ENCODE measurements at regions not wholly inside any gene's neighbourhood (a gene's known extent, or its start where the extent isn't known, plus 50 kb on each side); places are given as distances from the start of the nearest gene placed in this dataset.

GRCh38 chr21:24824209-24824608 is 783.1 kb downstream of the MRPL39 start:
- H3K9me3 ChIP-seq (ENCODE audit: low read depth, low read length) = no peaks in the 10 kb centered on the region
- no peaks in the 10 kb centered on the region for H3K36me3 ChIP-seq (ENCODE audit: insufficient read depth, low read length)
- TF ChIP-seq FOXP2 (optimal IDR thresholded peaks at IDR 0.05; ENCODE audit: control extremely low read depth, extremely low read length, insufficient read depth) = no peak
- no peak for TF ChIP-seq EZH2 (IDR thresholded peaks at IDR 0.05)
- TF ChIP-seq POLR2AphosphoS5 (IDR thresholded peaks at IDR 0.05; ENCODE audit: borderline replicate concordance, low read depth, low read length) = no peak
- no peak overlapping the region for H3K9ac ChIP-seq (ENCODE audit: insufficient read length)
- H3K4me3 ChIP-seq = no peak overlapping the region
- H3K27ac ChIP-seq = no peak overlapping the region
- no peak for DNase-seq (ENCODE audit: low read depth, low spot score)

GRCh38 chr21:24823247-24823646 is 784.0 kb downstream of the MRPL39 start:
- no peak overlapping the region for H3K4me3 ChIP-seq
- H3K27ac ChIP-seq = no peak overlapping the region
- H3K9me3 ChIP-seq (ENCODE audit: low read depth, low read length) = no peaks in the 10 kb centered on the region
- H3K36me3 ChIP-seq (ENCODE audit: insufficient read depth, low read length) = no peaks in the 10 kb centered on the region
- H3K9ac ChIP-seq (ENCODE audit: insufficient read length) = no peak overlapping the region
- DNase-seq (ENCODE audit: low read depth, low spot score) = no peak
- TF ChIP-seq EZH2 (IDR thresholded peaks at IDR 0.05) = no peak
- no peak for TF ChIP-seq FOXP2 (optimal IDR thresholded peaks at IDR 0.05; ENCODE audit: control extremely low read depth, extremely low read length, insufficient read depth)
- TF ChIP-seq POLR2AphosphoS5 (IDR thresholded peaks at IDR 0.05; ENCODE audit: borderline replicate concordance, low read depth, low read length) = no peak

DNA sequence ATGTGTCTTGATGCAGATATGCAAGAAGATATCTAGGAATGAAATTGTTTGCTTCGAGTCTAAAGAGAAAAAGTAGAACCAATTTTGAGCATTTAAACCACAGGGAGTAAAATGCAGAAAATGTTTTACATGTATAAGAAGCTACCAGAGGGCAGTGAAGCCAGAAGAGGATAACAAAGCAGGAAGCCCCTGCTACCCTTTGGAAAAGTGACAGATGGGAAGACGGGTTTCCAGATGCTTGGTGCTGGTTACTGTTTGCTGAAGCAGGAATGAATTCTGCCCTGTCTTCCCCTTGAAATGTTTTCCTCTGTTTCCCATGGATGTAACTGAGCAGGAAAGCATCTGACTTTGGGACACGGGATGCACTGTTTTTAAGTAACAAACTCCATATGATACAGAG is 822.2 kb downstream of the MRPL39 start:
- Histone ChIP-seq H3K36me3 (ENCODE audit: insufficient read depth, low read length) (no peaks in the 10 kb centered on the region), H3K9ac (ENCODE audit: insufficient read length) (no peak overlapping the region), H3K9me3 (ENCODE audit: low read depth, low read length) (no peaks in the 10 kb centered on the region), H3K27ac (no peak overlapping the region), H3K4me3 (no peak overlapping the region)
- no peak for DNase-seq (ENCODE audit: low read depth, low spot score)
- TF ChIP-seq POLR2AphosphoS5 (IDR thresholded peaks at IDR 0.05; ENCODE audit: borderline replicate concordance, low read depth, low read length) (no peak), FOXP2 (optimal IDR thresholded peaks at IDR 0.05; ENCODE audit: control extremely low read depth, extremely low read length, insufficient read depth) (no peak), EZH2 (IDR thresholded peaks at IDR 0.05) (no peak)

DNA sequence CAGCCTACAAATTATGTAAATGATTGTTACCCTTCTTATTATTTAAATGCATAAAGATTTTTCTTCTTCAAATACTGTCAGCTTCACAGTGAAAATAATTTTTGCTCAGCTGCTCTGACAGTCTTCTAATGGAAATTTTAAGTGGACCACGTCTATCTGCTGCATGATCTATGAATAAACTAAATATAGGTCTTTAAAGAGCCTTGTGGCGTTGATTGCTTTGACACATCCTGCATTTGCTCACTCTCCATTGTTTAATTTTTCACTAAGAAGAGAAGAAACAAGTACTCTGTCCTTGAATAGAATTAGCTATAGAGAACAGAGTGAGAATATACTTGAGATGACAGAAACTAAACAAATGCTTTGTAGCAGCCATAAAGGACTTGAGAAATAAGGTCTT is 826.1 kb downstream of the MRPL39 start:
- TF ChIP-seq FOXP2 (optimal IDR thresholded peaks at IDR 0.05; ENCODE audit: control extremely low read depth, extremely low read length, insufficient read depth) (no peak), POLR2AphosphoS5 (IDR thresholded peaks at IDR 0.05; ENCODE audit: borderline replicate concordance, low read depth, low read length) (no peak), EZH2 (IDR thresholded peaks at IDR 0.05) (no peak)
- H3K4me3 ChIP-seq = no peak overlapping the region
- no peak overlapping the region for H3K27ac ChIP-seq
- no peaks in the 10 kb centered on the region for H3K9me3 ChIP-seq (ENCODE audit: low read depth, low read length)
- H3K36me3 ChIP-seq (ENCODE audit: insufficient read depth, low read length) = no peaks in the 10 kb centered on the region
- no peak for DNase-seq (ENCODE audit: low read depth, low spot score)
- H3K9ac ChIP-seq (ENCODE audit: insufficient read length) = no peak overlapping the region

- H3K4me3 ChIP-seq = no peak overlapping the region
- H3K27ac ChIP-seq = no peak overlapping the region
- no peaks in the 10 kb centered on the region for H3K36me3 ChIP-seq (ENCODE audit: insufficient read depth, low read length)
- H3K9me3 ChIP-seq (ENCODE audit: low read depth, low read length) = no peaks in the 10 kb centered on the region
- TF ChIP-seq EZH2 (IDR thresholded peaks at IDR 0.05) = no peak
- TF ChIP-seq FOXP2 (optimal IDR thresholded peaks at IDR 0.05; ENCODE audit: control extremely low read depth, extremely low read length, insufficient read depth) = no peak
- DNase-seq (ENCODE audit: low read depth, low spot score) = peak; percentile 12
- H3K9ac ChIP-seq (ENCODE audit: insufficient read length) = no peak overlapping the region
These were observed 847.8 kb downstream of the MRPL39 start for GRCh38 chr21:24759348-24760075.

GRCh38 chr21:24738063-24738462 is 869.2 kb downstream of the MRPL39 start:
- TF ChIP-seq EZH2 (IDR thresholded peaks at IDR 0.05) (no peak), POLR2AphosphoS5 (IDR thresholded peaks at IDR 0.05; ENCODE audit: borderline replicate concordance, low read depth, low read length) (no peak), FOXP2 (optimal IDR thresholded peaks at IDR 0.05; ENCODE audit: control extremely low read depth, extremely low read length, insufficient read depth) (no peak)
- Histone ChIP-seq H3K9me3 (ENCODE audit: low read depth, low read length) (no peaks in the 10 kb centered on the region), H3K27ac (no peak overlapping the region), H3K9ac (ENCODE audit: insufficient read length) (no peak overlapping the region), H3K36me3 (ENCODE audit: insufficient read depth, low read length) (no peaks in the 10 kb centered on the region), H3K4me3 (no peak overlapping the region)
- no peak for DNase-seq (ENCODE audit: low read depth, low spot score)

DNA sequence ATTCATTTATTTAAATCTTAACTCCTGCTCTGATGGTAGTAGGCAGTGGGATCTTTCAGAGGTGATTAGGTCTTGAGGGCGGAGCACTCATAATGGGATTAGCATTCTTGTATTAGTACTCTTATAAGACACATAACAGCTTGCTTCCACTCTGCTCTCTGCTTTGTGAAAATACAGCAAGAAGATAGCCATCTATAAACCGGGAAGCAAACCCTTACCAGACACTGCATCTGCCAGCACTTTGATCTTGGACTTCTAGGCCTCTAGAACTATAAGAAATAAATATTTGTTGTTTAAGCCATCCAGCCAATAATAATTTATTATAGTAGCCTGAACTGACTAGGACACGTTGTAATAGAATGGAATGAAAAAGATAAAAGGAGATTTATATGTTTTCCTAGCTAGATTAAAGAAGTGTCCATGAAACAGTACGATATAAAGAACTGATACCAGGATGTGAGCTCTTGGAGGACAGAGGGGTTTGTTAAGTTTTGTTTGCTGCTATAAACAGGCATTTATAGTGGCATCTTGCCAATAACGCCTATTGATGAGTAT is 869.9 kb downstream of the MRPL39 start:
- no peaks in the 10 kb centered on the region for H3K9me3 ChIP-seq (ENCODE audit: low read depth, low read length)
- DNase-seq (ENCODE audit: low read depth, low spot score) = no peak
- TF ChIP-seq POLR2AphosphoS5 (IDR thresholded peaks at IDR 0.05; ENCODE audit: borderline replicate concordance, low read depth, low read length) (no peak), EZH2 (IDR thresholded peaks at IDR 0.05) (no peak), FOXP2 (optimal IDR thresholded peaks at IDR 0.05; ENCODE audit: control extremely low read depth, extremely low read length, insufficient read depth) (no peak)
- no peaks in the 10 kb centered on the region for H3K36me3 ChIP-seq (ENCODE audit: insufficient read depth, low read length)
- no peak overlapping the region for H3K27ac ChIP-seq
- no peak overlapping the region for H3K4me3 ChIP-seq
- no peak overlapping the region for H3K9ac ChIP-seq (ENCODE audit: insufficient read length)

DNA sequence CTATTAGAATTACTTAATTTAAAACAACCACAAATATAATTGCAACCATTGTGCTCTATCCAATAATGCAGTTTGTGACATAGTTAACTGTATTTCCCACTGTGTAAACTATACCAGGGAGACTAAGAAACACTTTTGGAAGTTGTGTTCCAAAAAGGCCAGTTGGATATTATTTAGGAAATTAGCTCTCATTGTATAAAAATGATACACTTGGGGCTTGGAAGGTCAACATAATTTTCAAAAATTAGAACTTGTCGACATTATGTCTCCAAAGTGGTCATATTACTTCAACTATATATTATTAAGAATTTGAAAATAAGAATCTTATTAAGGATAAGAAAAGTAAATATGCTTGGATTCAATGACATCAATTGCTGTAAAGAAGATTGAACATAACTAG is 876.6 kb downstream of the MRPL39 start:
- no peaks in the 10 kb centered on the region for H3K36me3 ChIP-seq (ENCODE audit: insufficient read depth, low read length)
- DNase-seq (ENCODE audit: low read depth, low spot score) = no peak
- H3K4me3 ChIP-seq = no peak overlapping the region
- H3K27ac ChIP-seq = no peak overlapping the region
- H3K9me3 ChIP-seq (ENCODE audit: low read depth, low read length) = no peaks in the 10 kb centered on the region
- no peak overlapping the region for H3K9ac ChIP-seq (ENCODE audit: insufficient read length)
- TF ChIP-seq EZH2 (IDR thresholded peaks at IDR 0.05) = no peak
- TF ChIP-seq POLR2AphosphoS5 (IDR thresholded peaks at IDR 0.05; ENCODE audit: borderline replicate concordance, low read depth, low read length) = no peak
- no peak for TF ChIP-seq FOXP2 (optimal IDR thresholded peaks at IDR 0.05; ENCODE audit: control extremely low read depth, extremely low read length, insufficient read depth)

GRCh38 chr21:24729568-24729967 is 877.7 kb downstream of the MRPL39 start:
- no peak overlapping the region for H3K4me3 ChIP-seq
- no peak overlapping the region for H3K9ac ChIP-seq (ENCODE audit: insufficient read length)
- no peak overlapping the region for H3K27ac ChIP-seq
- TF ChIP-seq EZH2 (IDR thresholded peaks at IDR 0.05) (no peak), FOXP2 (optimal IDR thresholded peaks at IDR 0.05; ENCODE audit: control extremely low read depth, extremely low read length, insufficient read depth) (no peak), POLR2AphosphoS5 (IDR thresholded peaks at IDR 0.05; ENCODE audit: borderline replicate concordance, low read depth, low read length) (no peak)
- H3K36me3 ChIP-seq (ENCODE audit: insufficient read depth, low read length) = no peaks in the 10 kb centered on the region
- no peak for DNase-seq (ENCODE audit: low read depth, low spot score)
- H3K9me3 ChIP-seq (ENCODE audit: low read depth, low read length) = no peaks in the 10 kb centered on the region

All from SK-N-MC (cell line).